K562 (cell line): ENCODE measurements at regions not wholly inside any gene's neighbourhood (a gene's known extent, or its start where the extent isn't known, plus 50 kb on each side); places are given as distances from the start of the nearest gene placed in this dataset.

Experiments used
- ATAC-seq: fragments of 200-7000 bp; cut with Tn5 transposase; 3 replicates; pipeline ENCODE4 v1.9.1; 2020; ENCODE audit warnings: moderate library complexity
- BruUV-seq: library from RNA; stranded (reverse); fragments of 400-500 nt; replicated peaks from 2 replicates; lab custom pipeline; 2021; lab: Mats Ljungman, UMichigan
- CTCF ChIA-PET: fragments of 300-600 bp; formaldehyde crosslinking; extraction: SDS; loops from one replicate; lab custom pipeline; 2021; ENCODE audit warnings: low intra/inter-chr PET ratio; lab: Yijun Ruan, JAX
- POLR2A ChIA-PET: fragments of 300-600, 350-650 bp; sonication (Branson Sonifier 250); formaldehyde crosslinking; extraction: SDS; loops from one replicate; lab custom pipeline; 2021; ENCODE audit warnings: antibody characterized with exemption, inconsistent platforms; lab: Yijun Ruan, JAX
- DNase-seq, 4 experiments: peaks; one replicate each; pipeline versions ENCODE4 v3.0.0 to v3.0.0-alpha.2; 2011 to 2018; ENCODE audit warnings: low spot score in 3 of 4, mixed read lengths in 3 of 4; ENCODE audit errors: extremely low read depth in 1 of 4
- FAIRE-seq: peaks from 2 replicates; lab custom pipeline; 2011; peaks lifted over from hg19 to GRCh38; lab: Jason Lieb, UNC
- H2AFZ ChIP-seq: 2 replicates; pipeline ENCODE4 v1.6.0; 2011; ENCODE audit warnings: low read depth, low read length, control low read depth, inconsistent platforms
- H3K27ac ChIP-seq: fragments of 200-600 bp; 3 replicates; pipeline ENCODE4 v1.8.0; 2011; ENCODE audit warnings: low read depth, mild to moderate bottlenecking, control low read depth, inconsistent platforms, low read length, moderate library complexity, mixed read lengths; ENCODE audit errors: extremely low read depth
- H3K27me3 ChIP-seq, 2 experiments: fragments of 300-600 bp in 1 of 2; 2 replicates in 1 of 2; 3 replicates in 1 of 2; pipeline versions ENCODE4 v1.6.0 to v1.8.0; 2011; ENCODE audit warnings: inconsistent platforms in 2 of 2, low read length in 2 of 2, mild to moderate bottlenecking in 1 of 2, mixed read lengths in 1 of 2, moderate library complexity in 1 of 2; ENCODE audit not compliant: control insufficient read depth in 2 of 2, insufficient read depth in 2 of 2
- H3K36me3 ChIP-seq: fragments of 300-600 bp; 3 replicates; pipeline ENCODE4 v1.8.0; 2011; ENCODE audit warnings: mild to moderate bottlenecking, low read length, inconsistent platforms; ENCODE audit not compliant: control insufficient read depth, insufficient read depth
- H3K4me1 ChIP-seq, 2 experiments: fragments of 200-600 bp in 1 of 2; replicated peaks in 1 of 2; 2 replicates in 1 of 2; 3 replicates in 1 of 2; pipeline versions ENCODE4 v1.5.1 to v1.8.0; 2011; ENCODE audit warnings: inconsistent platforms in 2 of 2, low read length in 2 of 2, mild to moderate bottlenecking in 1 of 2, mixed read lengths in 1 of 2, moderate library complexity in 1 of 2; ENCODE audit not compliant: control insufficient read depth in 2 of 2, insufficient read depth in 2 of 2
- H3K4me2 ChIP-seq: 2 replicates; pipeline ENCODE4 v1.6.1; 2011; ENCODE audit warnings: low read length, control low read depth, inconsistent platforms, mixed read lengths; ENCODE audit not compliant: insufficient read depth
- H3K4me3 ChIP-seq: fragments of 200-600 bp; sonication (generic), shearing (Covaris generic); 2 replicates; pipeline ENCODE4 v1.5.1; 2016; ENCODE audit warnings: control low read depth, inconsistent platforms
- H3K79me2 ChIP-seq: fragments of 200-600 bp; 3 replicates; pipeline ENCODE4 v1.8.0; 2011; ENCODE audit warnings: low read length, inconsistent platforms; ENCODE audit not compliant: control insufficient read depth, insufficient read depth
- H3K9ac ChIP-seq, 2 experiments: 2 replicates each; pipeline versions ENCODE4 v1.6.0 to v1.6.1; 2011; ENCODE audit warnings: low read depth in 2 of 2, low read length in 2 of 2, control low read depth in 1 of 2, inconsistent platforms in 1 of 2, mild to moderate bottlenecking in 1 of 2, mixed read lengths in 1 of 2; ENCODE audit not compliant: insufficient read depth in 1 of 2
- H3K9me1 ChIP-seq: one replicate; pipeline ENCODE4 v1.6.0; 2011; ENCODE audit warnings: inconsistent platforms, mild to moderate bottlenecking, low read length, moderate library complexity; ENCODE audit not compliant: control insufficient read depth, insufficient read depth
- H3K9me3 ChIP-seq: replicated peaks from 2 replicates; pipeline ENCODE4 v1.5.1; 2011; ENCODE audit warnings: low read depth, low read length, inconsistent platforms; ENCODE audit not compliant: control insufficient read depth, insufficient read depth
- H4K20me1 ChIP-seq: replicated peaks from 2 replicates; pipeline ENCODE4 v1.6.1; 2011; ENCODE audit warnings: low read length, inconsistent platforms, mixed read lengths; ENCODE audit not compliant: control insufficient read depth, insufficient read depth
- HES1 ChIP-seq: fragments of 450-650 bp; IDR thresholded peaks from 2 replicates; pipeline ENCODE4 v1.6.1; 2016; ENCODE audit warnings: low read depth, mild to moderate bottlenecking, moderate library complexity
- RBM14 ChIP-seq: fragments of 200-400 bp; formaldehyde crosslinking; IDR thresholded peaks from 2 replicates; pipeline ENCODE4 v1.6.1; 2018; ENCODE audit warnings: low read depth, mild to moderate bottlenecking, low read length, moderate library complexity, borderline replicate concordance; ENCODE audit not compliant: insufficient read depth
- YY1 ChIP-seq, 3 experiments: IDR thresholded peaks; 2 replicates each; pipeline ENCODE4 v1.6.1; 2011; ENCODE audit warnings: low read length in 2 of 3, mild to moderate bottlenecking in 2 of 3, moderate library complexity in 2 of 3, borderline replicate concordance in 1 of 3, control low read depth in 1 of 3, low read depth in 1 of 3; ENCODE audit not compliant: insufficient read depth in 3 of 3, insufficient replicate concordance in 2 of 3, control insufficient read depth in 1 of 3, insufficient read length in 1 of 3; ENCODE audit errors: extremely low read depth in 1 of 3
- ZNF197 ChIP-seq: fragments of 200-800 bp; sonication (Bioruptor generic); IDR thresholded peaks from 2 replicates; pipeline ENCODE4 v1.6.1; 2016; ENCODE audit warnings: low read depth, missing genetic modification characterization, missing compliant biosample characterization
- WGBS: fragments of 100-300 bp; shearing (Covaris generic); methylation state at CpG from one replicate; pipeline ENCODE4 v1.1.6; 2016; ENCODE audit warnings: low coverage, mixed read lengths; ENCODE audit not compliant: insufficient coverage; ENCODE audit errors: missing lambda C conversion rate; 5-methylcytosine and 5-hydroxymethylcytosine counted together
- in situ Hi-C: fragments of 300-500 bp; cut with MboI; formaldehyde crosslinking; loops from 4 replicates; pipeline ENCODE4 v1.15.0; 2018; ENCODE audit warnings: inconsistent platforms, mixed read lengths
- intact Hi-C: fragments of 100-400 bp; cut with micrococcal nuclease; formaldehyde crosslinking; loops from 2 replicates; pipeline ENCODE4 v1.14.2; 2022
- TF ChIP-seq, protein P1 (sequence below): sonication (generic); formaldehyde crosslinking; IDR thresholded peaks from 2 replicates; pipeline ENCODE4 v1.8.0; 2022; ENCODE audit warnings: missing genetic modification reagents, mild to moderate bottlenecking, borderline replicate concordance
- TF ChIP-seq, protein P2 (sequence below): fragments of 250-450 bp; sonication (Bioruptor Pico); IDR thresholded peaks from 2 replicates; pipeline ENCODE4 v1.5.0; 2021; ENCODE audit warnings: mild to moderate bottlenecking, borderline replicate concordance

- no peaks in the 10 kb centered on the region for H3K9me1 ChIP-seq
- no peak overlapping the region for H3K4me3 ChIP-seq
- CTCF ChIA-PET: no interaction called here
- no peaks in the 10 kb centered on the region for H3K79me2 ChIP-seq
- BruUV-seq: no TSS peak
- H2AFZ ChIP-seq: no peak overlapping the region
- H3K27ac ChIP-seq: no peak overlapping the region
- POLR2A ChIA-PET: no interaction called here
- H3K36me3 ChIP-seq: no peaks in the 10 kb centered on the region
- no peak for TF ChIP-seq RBM14
- TF ChIP-seq, protein P1, sequence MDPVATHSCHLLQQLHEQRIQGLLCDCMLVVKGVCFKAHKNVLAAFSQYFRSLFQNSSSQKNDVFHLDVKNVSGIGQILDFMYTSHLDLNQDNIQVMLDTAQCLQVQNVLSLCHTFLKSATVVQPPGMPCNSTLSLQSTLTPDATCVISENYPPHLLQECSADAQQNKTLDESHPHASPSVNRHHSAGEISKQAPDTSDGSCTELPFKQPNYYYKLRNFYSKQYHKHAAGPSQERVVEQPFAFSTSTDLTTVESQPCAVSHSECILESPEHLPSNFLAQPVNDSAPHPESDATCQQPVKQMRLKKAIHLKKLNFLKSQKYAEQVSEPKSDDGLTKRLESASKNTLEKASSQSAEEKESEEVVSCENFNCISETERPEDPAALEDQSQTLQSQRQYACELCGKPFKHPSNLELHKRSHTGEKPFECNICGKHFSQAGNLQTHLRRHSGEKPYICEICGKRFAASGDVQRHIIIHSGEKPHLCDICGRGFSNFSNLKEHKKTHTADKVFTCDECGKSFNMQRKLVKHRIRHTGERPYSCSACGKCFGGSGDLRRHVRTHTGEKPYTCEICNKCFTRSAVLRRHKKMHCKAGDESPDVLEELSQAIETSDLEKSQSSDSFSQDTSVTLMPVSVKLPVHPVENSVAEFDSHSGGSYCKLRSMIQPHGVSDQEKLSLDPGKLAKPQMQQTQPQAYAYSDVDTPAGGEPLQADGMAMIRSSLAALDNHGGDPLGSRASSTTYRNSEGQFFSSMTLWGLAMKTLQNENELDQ: no peak
- TF ChIP-seq, protein P2, sequence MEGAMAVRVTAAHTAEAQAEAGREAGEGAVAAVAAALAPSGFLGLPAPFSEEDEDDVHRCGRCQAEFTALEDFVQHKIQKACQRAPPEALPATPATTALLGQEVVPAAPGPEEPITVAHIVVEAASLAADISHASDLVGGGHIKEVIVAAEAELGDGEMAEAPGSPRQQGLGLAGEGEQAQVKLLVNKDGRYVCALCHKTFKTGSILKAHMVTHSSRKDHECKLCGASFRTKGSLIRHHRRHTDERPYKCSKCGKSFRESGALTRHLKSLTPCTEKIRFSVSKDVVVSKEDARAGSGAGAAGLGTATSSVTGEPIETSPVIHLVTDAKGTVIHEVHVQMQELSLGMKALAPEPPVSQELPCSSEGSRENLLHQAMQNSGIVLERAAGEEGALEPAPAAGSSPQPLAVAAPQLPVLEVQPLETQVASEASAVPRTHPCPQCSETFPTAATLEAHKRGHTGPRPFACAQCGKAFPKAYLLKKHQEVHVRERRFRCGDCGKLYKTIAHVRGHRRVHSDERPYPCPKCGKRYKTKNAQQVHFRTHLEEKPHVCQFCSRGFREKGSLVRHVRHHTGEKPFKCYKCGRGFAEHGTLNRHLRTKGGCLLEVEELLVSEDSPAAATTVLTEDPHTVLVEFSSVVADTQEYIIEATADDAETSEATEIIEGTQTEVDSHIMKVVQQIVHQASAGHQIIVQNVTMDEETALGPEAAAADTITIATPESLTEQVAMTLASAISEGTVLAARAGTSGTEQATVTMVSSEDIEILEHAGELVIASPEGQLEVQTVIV (CRISPR knock-in tag): no peak
- TF ChIP-seq YY1 (IDR thresholded peaks at IDR 0.05; ENCODE audit: borderline replicate concordance in 1 of 3, control insufficient read depth in 1 of 3, extremely low read depth in 1 of 3, insufficient read depth in 3 of 3, insufficient read length in 1 of 3, insufficient replicate concordance in 2 of 3, low read depth in 1 of 3, low read length in 2 of 3): no peak
- no peak for TF ChIP-seq ZNF197 (CRISPR knock-in tag)
- TF ChIP-seq HES1: no peak
- FAIRE-seq (no peak), DNase-seq (no peak), ATAC-seq (no peak)
- no peaks in the 10 kb centered on the region; the same call in none of the 2 replicates for H3K9me3 ChIP-seq
- no peaks in the 10 kb centered on the region for H3K27me3 ChIP-seq
- in situ Hi-C loops: no loop called here
- H3K4me2 ChIP-seq: no peak overlapping the region
- H4K20me1 ChIP-seq: no peaks in the 10 kb centered on the region
- no peak overlapping the region for H3K9ac ChIP-seq
- WGBS: 0% methylated on average over 2 of the region's 2 CpGs
- intact Hi-C loops: no loop called here
- no peaks in the 10 kb centered on the region for H3K4me1 ChIP-seq
These were observed 184.7 kb downstream of the HDGFL1 start for GRCh38 chr6:22754061-22754460.
